ENCODE measurements at regions not wholly inside any gene's neighbourhood (a gene's known extent, or its start where the extent isn't known, plus 50 kb on each side); places are given as distances from the start of the nearest gene placed in this dataset.

DNA sequence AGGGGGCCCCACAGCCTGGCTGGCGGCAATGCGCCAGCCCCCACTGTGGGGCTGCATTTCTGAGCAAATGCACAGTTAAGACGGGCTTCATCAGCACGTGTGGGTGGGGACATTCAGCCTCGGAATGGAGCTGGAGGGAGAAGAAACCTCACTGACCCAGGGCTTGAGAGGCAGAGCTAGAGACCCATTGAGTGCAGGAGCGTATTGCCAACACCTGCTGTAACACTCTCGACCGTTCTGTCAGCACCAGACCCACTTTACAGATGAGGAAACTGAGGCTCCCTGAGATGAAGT lies 200.9 kb upstream of the RAB6C start:
- no peak overlapping the region for H3K4me3 ChIP-seq (ENCODE audit: low read length)
- DNase-seq (ENCODE audit: low read depth), result no peak
- TF ChIP-seq, protein P1, sequence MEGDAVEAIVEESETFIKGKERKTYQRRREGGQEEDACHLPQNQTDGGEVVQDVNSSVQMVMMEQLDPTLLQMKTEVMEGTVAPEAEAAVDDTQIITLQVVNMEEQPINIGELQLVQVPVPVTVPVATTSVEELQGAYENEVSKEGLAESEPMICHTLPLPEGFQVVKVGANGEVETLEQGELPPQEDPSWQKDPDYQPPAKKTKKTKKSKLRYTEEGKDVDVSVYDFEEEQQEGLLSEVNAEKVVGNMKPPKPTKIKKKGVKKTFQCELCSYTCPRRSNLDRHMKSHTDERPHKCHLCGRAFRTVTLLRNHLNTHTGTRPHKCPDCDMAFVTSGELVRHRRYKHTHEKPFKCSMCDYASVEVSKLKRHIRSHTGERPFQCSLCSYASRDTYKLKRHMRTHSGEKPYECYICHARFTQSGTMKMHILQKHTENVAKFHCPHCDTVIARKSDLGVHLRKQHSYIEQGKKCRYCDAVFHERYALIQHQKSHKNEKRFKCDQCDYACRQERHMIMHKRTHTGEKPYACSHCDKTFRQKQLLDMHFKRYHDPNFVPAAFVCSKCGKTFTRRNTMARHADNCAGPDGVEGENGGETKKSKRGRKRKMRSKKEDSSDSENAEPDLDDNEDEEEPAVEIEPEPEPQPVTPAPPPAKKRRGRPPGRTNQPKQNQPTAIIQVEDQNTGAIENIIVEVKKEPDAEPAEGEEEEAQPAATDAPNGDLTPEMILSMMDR (IDR thresholded peaks at IDR 0.05; ENCODE audit: insufficient read depth, low read depth, low read length, missing control alignments), result no peak

DNA sequence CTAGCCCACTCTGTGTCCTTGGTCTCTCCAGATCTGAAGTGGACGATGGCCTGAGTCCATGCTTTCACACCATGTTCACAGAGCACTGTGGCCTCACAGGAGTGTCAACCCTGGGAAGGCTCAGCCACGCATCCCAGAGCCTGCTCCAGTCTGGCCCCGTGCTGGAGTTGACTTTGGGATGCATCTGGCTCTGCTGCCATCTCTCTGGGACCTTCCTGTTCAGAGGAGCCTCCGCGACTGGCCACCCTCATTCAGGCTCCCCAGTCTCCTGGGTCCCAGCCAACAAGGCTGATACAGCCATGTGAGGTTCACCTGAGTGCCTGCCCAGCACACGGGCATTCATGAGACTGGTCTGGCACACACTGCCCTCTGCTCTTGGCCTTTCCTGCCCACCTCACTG lies 199.7 kb upstream of the RAB6C start:
- H3K4me3 ChIP-seq (ENCODE audit: low read length), result no peak overlapping the region
- TF ChIP-seq, protein P1 (IDR thresholded peaks at IDR 0.05; ENCODE audit: insufficient read depth, low read depth, low read length, missing control alignments), result no peak
- no peak for DNase-seq (ENCODE audit: low read depth)

DNA sequence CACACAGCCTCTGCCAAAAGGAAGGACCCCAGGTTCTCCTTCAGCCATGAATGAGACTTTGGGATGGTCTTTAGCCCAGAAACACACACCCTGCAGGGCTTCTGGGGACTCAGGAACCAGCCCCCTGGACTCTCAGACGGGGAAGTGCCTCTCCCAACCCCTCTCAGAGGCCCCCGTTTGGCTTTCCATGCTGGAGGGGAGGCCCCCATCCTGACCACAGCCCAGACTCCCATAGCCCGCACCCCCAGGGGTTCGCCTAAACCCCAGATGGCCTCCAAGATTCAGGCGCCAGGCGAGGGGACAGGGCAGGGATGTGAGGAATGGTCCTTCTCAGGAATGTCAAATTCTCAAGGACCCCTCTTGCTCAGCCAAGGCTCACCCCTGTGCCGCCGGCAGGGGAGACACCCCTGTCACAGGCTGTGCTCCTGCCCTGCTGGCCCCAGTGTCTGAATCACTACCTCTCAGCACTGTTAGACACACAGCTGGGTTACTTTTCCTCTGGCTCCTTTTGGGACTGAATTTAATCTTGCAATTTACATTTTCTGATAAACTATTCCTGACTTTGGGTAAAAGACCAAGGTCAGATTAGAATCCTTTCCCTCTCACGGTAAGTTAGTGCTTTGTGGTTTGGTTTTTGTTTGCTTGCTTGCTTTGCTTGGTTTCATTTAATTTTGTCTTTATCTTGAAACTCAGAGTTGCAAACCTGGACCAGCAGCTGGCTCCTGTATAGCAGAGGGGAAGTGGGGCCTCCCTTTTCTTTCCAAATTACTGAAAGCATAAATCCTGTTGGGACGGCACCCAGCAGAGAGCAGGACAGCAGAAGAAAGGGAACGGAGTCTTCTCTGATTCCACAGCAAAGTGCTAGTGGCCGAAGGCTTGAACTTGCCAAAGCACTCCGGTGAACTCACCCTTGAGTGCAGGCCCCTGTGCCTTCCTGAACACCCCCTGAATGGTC lies 198.9 kb upstream of the RAB6C start:
- no peak overlapping the region for H3K4me3 ChIP-seq (ENCODE audit: low read length)
- no peak for DNase-seq (ENCODE audit: low read depth)
- TF ChIP-seq, protein P1 (IDR thresholded peaks at IDR 0.05; ENCODE audit: insufficient read depth, low read depth, low read length, missing control alignments), result no peak

DNA sequence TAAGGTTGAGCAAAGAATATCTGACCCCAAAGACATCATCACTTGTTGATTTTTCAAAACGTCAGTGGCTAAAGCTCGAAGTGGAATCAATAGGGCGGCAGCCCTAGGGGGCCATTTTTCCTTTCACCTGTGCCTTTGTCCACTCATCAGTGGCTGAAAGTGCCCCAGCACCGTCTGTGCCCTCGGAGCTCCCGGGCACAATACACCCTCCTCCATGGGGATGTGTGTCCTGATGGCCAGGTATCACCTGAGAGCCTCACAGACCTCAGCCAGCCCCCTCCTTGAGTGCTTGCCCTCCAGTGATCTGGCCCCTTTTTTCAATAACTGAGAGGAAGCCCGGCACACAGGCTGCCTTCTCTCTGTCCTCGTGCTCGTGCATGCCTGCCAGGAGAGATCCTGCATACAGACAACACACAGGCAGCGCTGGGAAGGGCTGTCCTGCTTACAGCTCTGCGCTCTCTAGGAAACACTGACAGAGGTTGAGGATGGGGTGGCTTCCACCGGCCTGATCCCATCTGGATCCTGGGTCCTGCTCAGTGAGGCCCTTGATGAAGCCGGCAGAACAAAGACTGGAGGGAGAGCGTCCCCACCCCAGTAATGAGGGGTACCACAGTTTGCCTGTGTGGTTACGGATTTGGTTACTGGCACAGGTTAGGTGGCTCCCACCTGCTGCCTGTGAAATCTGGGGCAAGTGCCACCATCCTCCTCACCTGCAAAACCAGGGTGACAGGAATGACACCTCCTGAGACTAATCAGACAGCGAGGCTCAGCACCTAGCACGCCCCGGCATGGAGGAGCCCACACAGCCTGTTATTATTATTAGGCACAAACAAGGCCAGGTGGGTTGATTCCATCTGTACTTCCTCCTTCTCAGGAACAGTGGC lies 197.5 kb upstream of the RAB6C start:
- DNase-seq (ENCODE audit: low read depth), result no peak
- TF ChIP-seq, protein P1 (IDR thresholded peaks at IDR 0.05; ENCODE audit: insufficient read depth, low read depth, low read length, missing control alignments), result no peak
- no peak overlapping the region for H3K4me3 ChIP-seq (ENCODE audit: low read length)

DNA sequence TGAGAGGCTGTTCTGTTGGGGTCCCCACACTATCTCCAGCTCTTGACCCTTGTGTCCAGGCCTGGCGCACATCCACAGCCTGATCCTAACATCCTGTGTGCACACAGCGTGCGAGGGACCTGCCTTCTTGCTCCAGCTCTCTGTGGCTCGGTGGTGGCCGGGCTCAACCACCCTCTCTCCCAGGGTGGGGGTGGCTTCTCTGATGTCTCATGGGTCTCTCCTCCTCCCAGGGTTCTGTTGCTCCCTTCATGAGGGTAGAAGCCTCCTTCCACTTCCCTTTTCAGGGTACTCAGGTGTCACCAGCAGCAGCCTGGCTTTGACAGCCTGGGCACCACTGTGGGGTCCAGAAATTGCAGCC lies 196.9 kb upstream of the RAB6C start:
- no peak for DNase-seq (ENCODE audit: low read depth)
- no peak overlapping the region for H3K4me3 ChIP-seq (ENCODE audit: low read length)
- TF ChIP-seq, protein P1 (IDR thresholded peaks at IDR 0.05; ENCODE audit: insufficient read depth, low read depth, low read length, missing control alignments), result no peak

DNA sequence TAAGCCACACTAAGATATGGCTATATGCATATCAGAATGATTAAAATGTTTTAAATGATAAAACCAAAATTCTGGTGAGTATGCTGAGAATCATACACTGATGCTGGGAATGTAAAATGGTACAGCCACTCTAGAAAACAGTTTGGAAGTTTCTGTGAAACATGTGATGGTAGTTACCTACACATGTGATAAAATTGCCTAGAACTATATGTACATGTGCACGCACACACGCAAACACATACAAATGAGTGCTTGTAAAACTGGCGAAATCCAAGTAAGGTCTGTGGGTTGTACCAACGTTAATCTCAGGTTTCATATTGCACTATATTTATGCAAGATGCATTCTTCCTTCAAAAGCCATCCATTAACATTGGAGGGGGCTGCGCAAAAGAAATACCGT lies 195.0 kb upstream of the RAB6C start:
- TF ChIP-seq, protein P1 (IDR thresholded peaks at IDR 0.05; ENCODE audit: insufficient read depth, low read depth, low read length, missing control alignments), result no peak
- H3K4me3 ChIP-seq (ENCODE audit: low read length), result no peak overlapping the region
- no peak for DNase-seq (ENCODE audit: low read depth)

Measured in epithelial cell of esophagus (primary cell).